Activated CD4-positive, alpha-beta T cell treated with anti-CD3 and anti-CD28 coated beads, Interleukin-10, Interleukin-2, amounts not matched to agents 100 ng/mL and 50 ng/mL, durations not matched to agents 16 hours and 8 hours (primary cell): ENCODE measurements at regions not wholly inside any gene's neighbourhood (a gene's known extent, or its start where the extent isn't known, plus 50 kb on each side); places are given as distances from the start of the nearest gene placed in this dataset.

Source experiments
- DNase-seq: peaks from one replicate; pipeline ENCODE4 v3.0.0-alpha.2; 2020

GRCh38 chr13:64845110-64845509 is 2385.0 kb downstream of the PCDH9 start:
- DNase-seq: no peak

- DNase-seq: no peak
These were observed 2411.1 kb downstream of the PCDH9 start for GRCh38 chr13:64819081-64819480.

DNA sequence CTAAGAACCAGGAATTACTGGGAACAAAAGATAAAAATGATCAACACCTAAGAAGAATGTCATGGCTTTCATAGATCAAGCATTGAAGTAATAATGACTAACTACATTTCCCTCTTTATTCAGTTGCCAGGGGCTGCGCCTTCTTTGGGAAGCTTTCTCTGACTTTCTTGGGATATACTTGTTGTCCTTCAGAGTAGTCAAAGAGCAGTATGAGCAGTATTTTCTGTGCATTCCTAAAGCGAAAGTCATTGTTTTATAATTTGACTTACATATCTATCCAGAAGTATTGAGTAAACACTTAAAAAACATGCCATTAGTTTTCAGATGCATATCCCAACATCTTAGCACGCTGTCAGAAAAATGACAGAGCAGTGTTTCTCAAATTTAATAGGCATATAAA is 2412.4 kb downstream of the PCDH9 start:
- DNase-seq: no peak

- DNase-seq: no peak
These were observed 2419.4 kb downstream of the PCDH9 start for GRCh38 chr13:64810750-64811149.

DNA sequence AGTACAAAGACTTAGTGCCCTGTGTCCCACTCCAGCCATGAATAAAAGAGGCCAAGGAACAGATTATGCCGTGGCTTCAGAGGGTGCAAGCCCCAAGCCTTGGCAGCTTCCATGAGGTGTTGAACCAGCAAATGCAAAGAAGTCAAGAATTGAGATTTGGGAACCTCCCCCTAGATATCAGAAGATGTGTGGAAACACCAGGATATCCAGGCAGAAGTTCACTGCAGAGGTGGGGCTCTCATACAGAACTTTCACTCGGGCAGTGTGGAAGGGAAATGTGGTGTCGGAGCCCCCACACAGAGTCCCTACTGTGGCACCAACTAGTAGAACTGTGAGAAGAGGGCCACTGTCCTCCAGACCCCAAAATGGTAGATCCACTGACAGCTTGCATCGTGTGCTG is 2421.4 kb downstream of the PCDH9 start:
- DNase-seq: no peak

GRCh38 chr13:64801768-64802167 is 2428.4 kb downstream of the PCDH9 start:
- no peak for DNase-seq

GRCh38 chr13:64798422-64798821 is 2431.7 kb downstream of the PCDH9 start:
- DNase-seq: no peak

DNA sequence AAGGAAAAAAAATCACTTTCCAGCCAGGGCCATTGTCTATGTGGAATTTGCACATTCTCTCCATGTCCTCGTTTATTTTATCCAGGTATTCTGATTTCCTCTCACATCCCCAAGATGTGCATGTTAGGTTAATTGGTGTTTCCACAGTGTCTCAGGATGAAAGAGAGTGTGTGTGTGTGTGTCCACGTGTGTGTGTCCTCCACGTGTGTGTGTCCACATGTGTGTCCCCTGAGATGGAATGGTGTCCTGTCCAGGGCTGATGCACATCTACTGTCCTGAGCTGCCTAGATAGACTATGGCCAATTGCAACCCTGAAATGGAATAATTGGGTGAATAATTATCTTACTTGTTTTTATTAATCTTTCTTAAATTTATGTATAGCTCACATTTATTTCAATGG is 2436.5 kb downstream of the PCDH9 start:
- DNase-seq: no peak

DNA sequence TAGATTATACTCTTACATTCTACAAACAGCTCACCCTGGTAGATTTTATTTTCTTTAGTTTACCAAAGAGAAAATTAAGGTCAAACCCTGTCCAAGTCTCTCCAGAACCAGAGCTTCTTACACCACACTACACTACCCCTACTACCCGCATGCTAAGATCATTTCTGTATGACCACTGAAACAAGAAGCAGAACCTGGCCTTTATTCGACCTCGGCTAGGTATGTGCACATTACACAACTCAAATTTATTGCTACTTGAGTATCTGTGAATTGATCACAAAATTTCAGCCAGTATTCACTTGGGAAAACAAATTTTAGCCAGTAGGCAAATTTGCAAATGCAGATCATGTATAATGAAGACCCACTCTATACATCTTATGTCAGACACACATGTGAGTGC is 2437.0 kb downstream of the PCDH9 start:
- no peak for DNase-seq

DNA sequence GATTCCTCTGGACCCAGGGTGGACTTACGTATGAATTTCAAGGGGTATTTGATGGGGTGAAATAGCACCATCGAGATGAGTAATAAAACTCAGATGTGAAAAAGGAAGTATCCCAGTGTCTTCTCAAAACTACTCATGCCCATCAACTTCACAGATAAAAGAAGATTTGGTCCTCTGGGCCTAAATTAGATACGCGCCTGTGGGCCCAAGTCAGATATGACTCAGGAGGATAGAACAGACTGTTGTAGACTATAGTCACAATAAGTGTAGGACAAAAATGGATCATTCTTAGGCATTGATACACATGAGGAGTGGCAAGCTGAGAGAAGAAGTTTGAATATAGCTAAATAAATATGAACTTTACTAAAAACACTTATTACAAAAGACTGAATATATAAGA is 2438.8 kb downstream of the PCDH9 start:
- DNase-seq: no peak

DNA sequence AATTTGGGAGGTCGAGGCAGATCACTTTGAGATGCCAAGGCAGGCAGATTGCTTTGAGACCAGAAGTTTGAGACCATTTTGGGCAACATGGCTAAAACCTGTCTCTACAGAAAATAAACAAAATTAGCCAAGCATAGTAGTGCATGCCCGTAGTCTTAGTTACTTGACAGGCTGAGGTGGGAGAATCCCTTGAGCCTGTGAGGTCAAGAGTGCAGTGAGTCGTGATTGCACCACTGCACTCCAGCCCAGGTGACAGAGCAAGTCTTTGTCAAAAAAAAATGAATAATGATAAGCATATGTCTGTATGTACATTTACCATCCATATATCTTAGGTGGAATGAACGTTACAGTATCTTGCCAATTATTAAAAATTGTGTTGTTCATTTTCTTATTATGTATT is 2447.7 kb downstream of the PCDH9 start:
- DNase-seq: no peak

DNA sequence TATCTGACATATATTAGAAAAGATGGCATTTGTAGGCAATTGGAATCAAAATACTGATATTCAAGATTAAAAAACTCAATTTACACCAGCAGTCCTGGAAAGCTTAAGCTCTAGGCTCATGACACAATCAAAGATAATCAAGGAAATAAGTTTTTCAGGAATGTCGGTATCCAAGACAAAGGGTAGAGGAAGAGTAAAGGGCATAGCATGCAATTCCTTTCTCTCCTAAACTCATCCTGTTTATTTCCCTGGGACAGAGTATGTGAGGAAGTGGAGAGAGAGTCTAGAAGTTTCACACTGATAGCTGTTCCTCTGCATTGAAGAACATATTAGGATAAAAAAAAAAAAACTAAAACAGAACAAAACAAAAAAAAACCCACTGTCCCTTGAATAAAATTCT is 2452.1 kb downstream of the PCDH9 start:
- DNase-seq: no peak

DNA sequence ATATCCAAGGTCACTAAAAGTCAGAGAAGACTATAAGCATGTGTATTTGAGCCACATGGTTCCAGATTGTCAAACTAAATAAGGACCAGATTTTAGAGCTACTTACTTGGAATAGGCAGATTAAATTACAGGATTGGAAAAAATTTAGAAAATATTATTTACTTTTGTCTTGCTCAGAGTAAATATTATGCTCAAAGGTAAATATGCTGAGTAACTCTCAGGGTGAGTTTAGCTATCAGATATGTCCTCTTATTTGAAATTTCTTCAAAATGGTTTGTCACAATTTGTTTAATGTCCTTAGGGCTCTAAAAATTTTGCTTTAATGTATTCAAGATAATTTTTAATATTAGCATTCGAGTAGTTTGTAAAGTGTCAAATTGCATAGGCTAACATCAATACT is 2455.2 kb downstream of the PCDH9 start:
- no peak for DNase-seq

GRCh38 chr13:64770743-64771142 is 2459.4 kb downstream of the PCDH9 start:
- no peak for DNase-seq

DNA sequence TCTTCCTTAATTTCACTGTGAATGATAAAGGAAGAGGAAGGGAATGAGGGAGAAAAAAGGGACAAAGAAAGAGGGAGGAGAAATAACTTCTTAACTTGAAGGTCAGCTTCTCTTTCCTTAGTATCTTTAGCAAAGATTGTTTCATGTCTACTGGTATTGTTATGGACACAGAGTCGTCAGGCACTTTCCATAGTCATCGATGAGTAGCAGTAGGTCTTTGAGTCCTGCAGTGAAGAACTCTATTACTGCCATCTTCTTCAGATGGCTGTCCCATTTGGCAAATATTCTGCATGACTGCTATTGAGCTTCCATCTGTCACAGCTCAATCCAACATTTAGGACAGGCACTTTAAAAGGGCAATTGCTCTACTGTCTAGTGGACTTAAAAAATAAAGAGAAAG is 2463.1 kb downstream of the PCDH9 start:
- no peak for DNase-seq

GRCh38 chr13:64765636-64766035 is 2464.5 kb downstream of the PCDH9 start:
- no peak for DNase-seq

- no peak for DNase-seq
These were observed 2471.5 kb downstream of the PCDH9 start for GRCh38 chr13:64758521-64759244.

DNA sequence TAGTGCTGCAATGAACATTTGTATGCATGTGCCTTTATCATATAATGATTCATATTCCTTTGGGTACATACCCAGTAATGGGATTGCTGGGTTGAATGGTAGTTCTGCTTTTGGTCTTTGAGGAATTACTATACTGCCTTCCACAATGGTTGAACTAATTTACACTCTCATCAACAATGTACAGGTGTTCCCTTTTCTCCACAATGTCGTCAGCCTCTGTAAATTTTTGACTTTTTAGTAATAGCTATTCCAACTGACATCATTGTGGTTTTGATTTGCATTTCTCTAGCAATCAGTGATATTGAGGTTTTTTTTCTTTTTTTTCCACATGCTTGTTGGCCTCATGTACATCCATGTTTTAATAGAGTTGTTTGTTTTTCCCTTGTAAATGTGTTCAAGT is 2473.5 kb downstream of the PCDH9 start:
- DNase-seq: no peak

DNA sequence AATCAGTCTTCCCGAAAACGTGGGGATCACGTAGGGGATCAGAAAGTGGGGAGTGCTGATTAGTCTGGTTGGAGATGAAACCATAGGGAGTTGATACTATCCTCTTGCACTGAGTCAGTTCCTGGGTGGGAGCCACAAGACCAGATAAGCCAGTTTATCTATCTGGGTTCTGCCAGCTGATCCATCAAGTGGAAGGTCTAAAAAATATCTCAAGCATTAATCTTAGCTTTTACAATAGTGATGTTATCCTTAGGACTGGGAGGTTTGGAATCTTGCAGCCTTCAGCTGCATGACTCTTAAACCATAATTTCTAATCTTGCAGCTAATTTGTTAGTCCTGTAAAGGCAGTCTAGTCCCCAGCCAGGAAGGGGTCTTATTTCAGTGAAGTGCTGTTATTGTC is 2474.2 kb downstream of the PCDH9 start:
- DNase-seq: no peak

DNA sequence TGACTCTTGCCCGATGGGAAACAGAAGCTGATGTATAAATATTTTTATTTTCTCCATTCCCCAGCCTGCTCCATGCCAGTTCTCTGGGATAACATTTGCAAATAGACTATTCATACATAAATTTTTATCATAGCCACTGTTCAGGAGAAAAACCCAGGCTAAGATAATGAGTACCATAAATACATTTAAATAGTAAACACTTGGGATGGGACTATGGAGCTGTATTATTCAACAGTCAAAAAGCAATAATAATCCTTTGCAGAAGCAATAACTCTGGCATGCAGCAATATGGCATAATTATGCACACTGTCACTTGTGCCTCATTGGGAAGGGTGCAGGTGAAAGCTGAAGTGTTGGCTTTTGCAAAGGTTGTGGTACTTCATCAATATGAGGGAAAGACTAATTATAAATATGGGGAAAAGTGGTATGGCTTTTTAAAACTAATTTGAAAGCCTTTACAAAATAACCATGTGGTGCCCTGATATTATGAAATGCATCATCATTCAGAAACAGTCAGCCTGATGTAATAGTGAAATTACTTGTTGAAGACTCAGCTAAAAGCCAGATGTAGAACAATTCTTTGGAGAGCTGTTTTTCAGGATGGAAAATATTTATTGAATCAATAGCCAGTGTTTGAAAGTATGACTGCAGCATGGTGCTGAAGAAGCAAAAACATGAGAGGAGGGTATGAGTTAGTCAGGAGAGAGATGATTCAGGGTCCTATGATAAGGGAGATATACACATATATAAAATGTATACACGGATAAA is 2476.7 kb downstream of the PCDH9 start:
- no peak for DNase-seq

- DNase-seq: no peak
These were observed 2480.8 kb downstream of the PCDH9 start for GRCh38 chr13:64749301-64749700.

GRCh38 chr13:64746845-64747244 is 2483.3 kb downstream of the PCDH9 start:
- no peak for DNase-seq

GRCh38 chr13:64740493-64740892 is 2489.6 kb downstream of the PCDH9 start:
- DNase-seq: no peak

DNA sequence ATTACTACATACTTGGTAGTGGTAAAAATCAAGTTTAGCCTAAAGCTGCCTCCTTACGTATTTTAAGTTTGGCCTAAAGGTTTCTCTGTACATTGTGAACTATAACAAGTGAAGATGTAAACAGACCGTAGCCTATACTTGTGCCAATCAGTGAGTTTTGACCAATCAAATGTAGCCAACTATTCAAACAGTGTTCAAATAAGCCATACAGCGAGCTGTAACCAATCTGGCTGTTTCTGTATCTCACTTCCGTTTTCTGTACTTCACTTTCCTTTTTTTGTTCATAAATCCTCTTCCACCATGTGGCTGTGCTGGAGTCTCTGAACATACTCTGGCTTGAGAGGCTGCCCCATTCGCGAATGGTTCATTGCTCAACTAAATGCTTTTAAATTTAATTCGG is 2504.6 kb downstream of the PCDH9 start:
- DNase-seq: no peak

DNA sequence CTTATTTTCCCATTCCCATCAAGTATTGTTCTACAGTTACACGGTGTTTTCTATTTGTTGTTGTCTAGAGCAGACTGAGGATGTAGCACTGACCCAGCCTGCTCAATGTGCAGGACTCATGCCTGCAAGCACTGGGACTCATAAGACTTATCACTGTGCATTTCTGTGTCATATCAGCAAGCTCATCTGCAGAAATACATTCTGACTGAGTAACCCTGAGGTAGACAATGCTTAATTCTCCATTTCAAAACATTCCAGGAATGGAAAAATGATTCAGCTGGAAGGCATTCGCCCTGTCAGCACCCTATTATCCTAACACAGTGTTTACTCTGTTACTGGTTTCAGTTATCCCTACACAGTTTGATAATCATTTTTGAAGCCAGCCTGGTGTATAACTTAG is 2506.4 kb downstream of the PCDH9 start:
- DNase-seq: no peak
